Karpas-422 (cell line): ENCODE measurements at regions not wholly inside any gene's neighbourhood (a gene's known extent, or its start where the extent isn't known, plus 50 kb on each side); places are given as distances from the start of the nearest gene placed in this dataset.

ENCODE experiments used
- DNase-seq: peaks from one replicate; pipeline ENCODE4 v3.0.0-alpha.2; 2015
- H2AFZ ChIP-seq: fragments of 200-600 bp; sonication (generic); 2 replicates; pipeline ENCODE4 v1.6.1; 2014; ENCODE audit warnings: antibody characterized with exemption, low read length, mixed read lengths
- H3K27ac ChIP-seq: fragments of 200-600 bp; sonication (generic); 2 replicates; pipeline ENCODE4 v1.5.1; 2014; ENCODE audit warnings: mild to moderate bottlenecking, low read length, moderate library complexity
- H3K27me3 ChIP-seq: fragments of 200-600 bp; sonication (generic); 2 replicates; pipeline ENCODE4 v1.6.1; 2014; ENCODE audit warnings: low read length, mixed read lengths
- H3K36me3 ChIP-seq: fragments of 200-600 bp; sonication (generic); 2 replicates; pipeline ENCODE4 v1.6.1; 2014; ENCODE audit warnings: low read length, mixed read lengths; ENCODE audit not compliant: insufficient read depth
- H3K4me1 ChIP-seq: fragments of 200-600 bp; sonication (generic); 2 replicates; pipeline ENCODE4 v1.6.1; 2014; ENCODE audit warnings: mild to moderate bottlenecking, low read length, mixed read lengths
- H3K4me2 ChIP-seq: fragments of 200-600 bp; sonication (generic); 2 replicates; pipeline ENCODE4 v1.6.1; 2014; ENCODE audit warnings: low read length, low read depth, mild to moderate bottlenecking; ENCODE audit not compliant: poor library complexity, severe bottlenecking
- H3K4me3 ChIP-seq: fragments of 200-600 bp; sonication (generic); 2 replicates; pipeline ENCODE4 v1.5.1; 2014; ENCODE audit warnings: mild to moderate bottlenecking, antibody characterized with exemption, low read length, mixed read lengths
- H3K79me2 ChIP-seq: fragments of 200-600 bp; sonication (generic); 2 replicates; pipeline ENCODE4 v1.6.1; 2014; ENCODE audit warnings: mild to moderate bottlenecking, low read length, mixed read lengths
- H3K9ac ChIP-seq: fragments of 200-600 bp; sonication (generic); 2 replicates; pipeline ENCODE4 v1.6.0; 2014; ENCODE audit warnings: low read length
- H3K9me2 ChIP-seq: fragments of 200-600 bp; sonication (generic), shearing (Covaris generic); replicated peaks from 2 replicates; pipeline ENCODE4 v1.6.0; 2014; ENCODE audit warnings: mild to moderate bottlenecking, low read length, moderate library complexity; ENCODE audit not compliant: insufficient read depth
- H3K9me3 ChIP-seq: fragments of 300-700, 200-600 bp; sonication (generic); 2 replicates; pipeline ENCODE4 v1.6.1; 2014; ENCODE audit warnings: low read length, mixed read lengths
- H4K20me1 ChIP-seq: fragments of 200-600 bp; sonication (generic); 2 replicates; pipeline ENCODE4 v1.6.1; 2014; ENCODE audit warnings: mild to moderate bottlenecking, antibody characterized with exemption, low read length, low read depth; ENCODE audit not compliant: insufficient read depth

GRCh38 chr16:86865851-86866662 lies 287.7 kb downstream of the FOXL1 start:
- no peaks in the 10 kb centered on the region for H4K20me1 ChIP-seq
- no peaks in the 10 kb centered on the region for H3K4me1 ChIP-seq
- no peak overlapping the region for H2AFZ ChIP-seq
- H3K27ac ChIP-seq = no peak overlapping the region
- no peak for DNase-seq
- H3K36me3 ChIP-seq = no peaks in the 10 kb centered on the region
- H3K9me3 ChIP-seq = no peaks in the 10 kb centered on the region
- H3K4me2 ChIP-seq = no peak overlapping the region
- no peaks in the 10 kb centered on the region for H3K27me3 ChIP-seq
- H3K9ac ChIP-seq = no peak overlapping the region
- H3K4me3 ChIP-seq = no peak overlapping the region
- no peaks in the 10 kb centered on the region for H3K9me2 ChIP-seq
- H3K79me2 ChIP-seq = no peaks in the 10 kb centered on the region

- no peaks in the 10 kb centered on the region for H3K79me2 ChIP-seq
- no peaks in the 10 kb centered on the region for H3K27me3 ChIP-seq
- no peak overlapping the region for H3K9ac ChIP-seq
Measured at GRCh38 chr16:86866986-86867722, 288.8 kb downstream of the FOXL1 start.

GRCh38 chr16:86868070-86868469 lies 289.7 kb downstream of the FOXL1 start:
- no peaks in the 10 kb centered on the region for H4K20me1 ChIP-seq
- no peaks in the 10 kb centered on the region for H3K9me2 ChIP-seq
- H3K4me2 ChIP-seq = no peak overlapping the region
- H3K4me3 ChIP-seq = no peak overlapping the region
- no peaks in the 10 kb centered on the region for H3K4me1 ChIP-seq
- H3K27me3 ChIP-seq = no peaks in the 10 kb centered on the region
- no peaks in the 10 kb centered on the region for H3K79me2 ChIP-seq
- H3K9me3 ChIP-seq = no peaks in the 10 kb centered on the region
- no peaks in the 10 kb centered on the region for H3K36me3 ChIP-seq
- H2AFZ ChIP-seq = no peak overlapping the region
- H3K27ac ChIP-seq = no peak overlapping the region
- no peak for DNase-seq
- H3K9ac ChIP-seq = no peak overlapping the region

More at GRCh38 chr16:86866986-86867722, 288.8 kb downstream of the FOXL1 start:
- H3K9me3 ChIP-seq = no peaks in the 10 kb centered on the region
- no peak for DNase-seq
- no peaks in the 10 kb centered on the region for H4K20me1 ChIP-seq
- H2AFZ ChIP-seq = no peak overlapping the region
- no peaks in the 10 kb centered on the region for H3K36me3 ChIP-seq
- H3K9me2 ChIP-seq = no peaks in the 10 kb centered on the region
- H3K4me2 ChIP-seq = no peak overlapping the region
- no peaks in the 10 kb centered on the region for H3K4me1 ChIP-seq
- no peak overlapping the region for H3K27ac ChIP-seq
- H3K4me3 ChIP-seq = no peak overlapping the region

GRCh38 chr16:86868786-86869185 lies 290.4 kb downstream of the FOXL1 start:
- Histone ChIP-seq H3K36me3 (no peaks in the 10 kb centered on the region), H3K9me3 (no peaks in the 10 kb centered on the region)
- no peak for DNase-seq

GRCh38 chr16:86869288-86870022 lies 291.1 kb downstream of the FOXL1 start:
- no peak overlapping the region for H3K9ac ChIP-seq
- H4K20me1 ChIP-seq = no peaks in the 10 kb centered on the region
- H3K4me2 ChIP-seq = no peak overlapping the region
- H3K27me3 ChIP-seq = no peaks in the 10 kb centered on the region
- no peak overlapping the region for H2AFZ ChIP-seq
- DNase-seq = no peak
- no peaks in the 10 kb centered on the region for H3K9me3 ChIP-seq
- no peaks in the 10 kb centered on the region for H3K36me3 ChIP-seq
- no peak overlapping the region for H3K4me3 ChIP-seq
- no peak overlapping the region for H3K27ac ChIP-seq
- H3K79me2 ChIP-seq = no peaks in the 10 kb centered on the region
- H3K9me2 ChIP-seq = no peaks in the 10 kb centered on the region
- no peaks in the 10 kb centered on the region for H3K4me1 ChIP-seq

More at GRCh38 chr16:86868786-86869185, 290.4 kb downstream of the FOXL1 start:
- Histone ChIP-seq H3K27me3 (no peaks in the 10 kb centered on the region), H3K4me2 (no peak overlapping the region), H3K9me2 (no peaks in the 10 kb centered on the region), H3K9ac (no peak overlapping the region), H4K20me1 (no peaks in the 10 kb centered on the region), H3K27ac (no peak overlapping the region), H2AFZ (no peak overlapping the region), H3K4me1 (no peaks in the 10 kb centered on the region), H3K79me2 (no peaks in the 10 kb centered on the region), H3K4me3 (no peak overlapping the region)

- Histone ChIP-seq H3K4me3 (no peak overlapping the region), H3K4me2 (no peak overlapping the region), H3K9me2 (no peaks in the 10 kb centered on the region), H3K36me3 (no peaks in the 10 kb centered on the region), H3K27me3 (no peaks in the 10 kb centered on the region), H3K9ac (no peak overlapping the region), H3K9me3 (no peaks in the 10 kb centered on the region), H3K4me1 (no peaks in the 10 kb centered on the region), H3K27ac (no peak overlapping the region), H3K79me2 (no peaks in the 10 kb centered on the region), H2AFZ (no peak overlapping the region), H4K20me1 (no peaks in the 10 kb centered on the region)
- DNase-seq = no peak
Measured at GRCh38 chr16:86870380-86870779, 292.0 kb downstream of the FOXL1 start.

- Histone ChIP-seq H3K4me3 (no peak overlapping the region), H3K27me3 (no peaks in the 10 kb centered on the region), H3K9me3 (no peaks in the 10 kb centered on the region), H3K4me1 (no peaks in the 10 kb centered on the region), H3K36me3 (no peaks in the 10 kb centered on the region), H3K27ac (no peak overlapping the region), H4K20me1 (no peaks in the 10 kb centered on the region), H3K4me2 (no peak overlapping the region), H3K79me2 (no peaks in the 10 kb centered on the region), H3K9me2 (no peaks in the 10 kb centered on the region), H2AFZ (no peak overlapping the region), H3K9ac (no peak overlapping the region)
- no peak for DNase-seq
Measured at GRCh38 chr16:86872131-86872530, 293.8 kb downstream of the FOXL1 start.

GRCh38 chr16:86872833-86873232 lies 294.5 kb downstream of the FOXL1 start:
- Histone ChIP-seq H3K27me3 (no peaks in the 10 kb centered on the region), H3K4me3 (no peak overlapping the region), H4K20me1 (no peaks in the 10 kb centered on the region), H3K9me3 (no peaks in the 10 kb centered on the region), H3K9ac (no peak overlapping the region), H3K4me2 (no peak overlapping the region), H3K36me3 (no peaks in the 10 kb centered on the region), H3K27ac (no peak overlapping the region), H3K9me2 (no peaks in the 10 kb centered on the region), H3K79me2 (no peaks in the 10 kb centered on the region), H2AFZ (no peak overlapping the region), H3K4me1 (no peaks in the 10 kb centered on the region)
- DNase-seq = no peak
